HepG2 (cell line): ENCODE measurements at regions not wholly inside any gene's neighbourhood (a gene's known extent, or its start where the extent isn't known, plus 50 kb on each side); places are given as distances from the start of the nearest gene placed in this dataset.

Experiments
- DPF2 ChIP-seq: sonication (generic); formaldehyde crosslinking; IDR thresholded peaks from 2 replicates; pipeline ENCODE4 v1.4.0; 2020; ENCODE audit warnings: mild to moderate bottlenecking, low read depth, missing genetic modification reagents, borderline replicate concordance
- EP300 ChIP-seq, 3 experiments: sonication (generic) in 1 of 3; formaldehyde crosslinking in 1 of 3; IDR thresholded peaks; 2 replicates each; pipeline versions ENCODE4 v1.5.1 to v1.6.1; 2011 to 2020; ENCODE audit warnings: low read depth in 2 of 3, low read length in 2 of 3, borderline replicate concordance in 1 of 3, improper control_type of control experiment in 1 of 3, mild to moderate bottlenecking in 1 of 3, missing genetic modification reagents in 1 of 3, moderate library complexity in 1 of 3
- HNF1B ChIP-seq: sonication (generic); formaldehyde crosslinking; IDR thresholded peaks from 2 replicates; pipeline ENCODE4 v1.5.1; 2020; ENCODE audit warnings: mild to moderate bottlenecking, moderate library complexity, missing genetic modification reagents
- HNF4A ChIP-seq: sonication (generic); formaldehyde crosslinking; IDR thresholded peaks from 2 replicates; pipeline ENCODE4 v1.4.0; 2020; ENCODE audit warnings: missing genetic modification reagents
- MAFK ChIP-seq, 2 experiments: IDR thresholded peaks in 1 of 2; conservative IDR thresholded peaks in 1 of 2; 2 replicates each; pipeline ENCODE4 v1.6.1; 2011; ENCODE audit warnings: improper control_type of control experiment in 2 of 2, low read length in 2 of 2
- NAIF1 ChIP-seq: sonication (generic); formaldehyde crosslinking; IDR thresholded peaks from 2 replicates; pipeline ENCODE4 v1.5.0; 2020; ENCODE audit warnings: mild to moderate bottlenecking, missing genetic modification reagents, borderline replicate concordance
- NFKB2 ChIP-seq: sonication (generic); formaldehyde crosslinking; IDR thresholded peaks from 2 replicates; pipeline ENCODE4 v1.4.0; 2020; ENCODE audit warnings: missing genetic modification reagents, borderline replicate concordance
- POLR2AphosphoS5 ChIP-seq: IDR thresholded peaks from 2 replicates; pipeline ENCODE4 v1.6.1; 2012; ENCODE audit warnings: low read depth, low read length
- SMC3 ChIP-seq: IDR thresholded peaks from 2 replicates; pipeline ENCODE4 v1.6.1; 2011; ENCODE audit warnings: low read length, improper control_type of control experiment
- ZBTB44 ChIP-seq: sonication (generic); formaldehyde crosslinking; IDR thresholded peaks from 2 replicates; pipeline ENCODE4 v1.4.0; 2020; ENCODE audit warnings: missing genetic modification reagents
- ZNF143 ChIP-seq: sonication (generic); formaldehyde crosslinking; IDR thresholded peaks from 2 replicates; pipeline ENCODE4 v1.4.0; 2020; ENCODE audit warnings: missing genetic modification reagents
- ZNF232 ChIP-seq: sonication (generic); formaldehyde crosslinking; IDR thresholded peaks from 2 replicates; pipeline ENCODE4 v1.4.0; 2020; ENCODE audit warnings: missing genetic modification reagents, borderline replicate concordance
- ZNF251 ChIP-seq: sonication (generic); formaldehyde crosslinking; IDR thresholded peaks from 2 replicates; pipeline ENCODE4 v1.9.0; 2021; ENCODE audit warnings: mild to moderate bottlenecking, missing genetic modification reagents
- ZNF484 ChIP-seq: sonication (generic); formaldehyde crosslinking; IDR thresholded peaks from 2 replicates; pipeline ENCODE4 v1.5.1; 2020; ENCODE audit warnings: mild to moderate bottlenecking, low read depth, missing genetic modification reagents, borderline replicate concordance

GRCh38 chr2:95721726-95722125 is 129.9 kb downstream of the TRIM43 start:
- no peak for TF ChIP-seq ZBTB44 (CRISPR knock-in tag)
- no peak for TF ChIP-seq SMC3
- no peak for TF ChIP-seq NAIF1 (CRISPR knock-in tag)
- no peak for TF ChIP-seq POLR2AphosphoS5
- TF ChIP-seq NFKB2 = no peak
- TF ChIP-seq EP300 (IDR thresholded peaks at IDR 0.05; ENCODE audit: low read depth in 2 of 2, low read length in 2 of 2) = no peak
- no peak for TF ChIP-seq EP300 (CRISPR knock-in tag; IDR thresholded peaks at IDR 0.05; ENCODE audit: borderline replicate concordance)
- TF ChIP-seq ZNF232 (CRISPR knock-in tag) = no peak
- TF ChIP-seq HNF4A (CRISPR knock-in tag) = no peak
- TF ChIP-seq MAFK (conservative IDR thresholded peaks at IDR 0.05 in 1 of 2, IDR thresholded peaks at IDR 0.05 in 1 of 2; ENCODE audit: low read length in 2 of 2) = no peak
- no peak for TF ChIP-seq DPF2 (CRISPR knock-in tag)
- TF ChIP-seq ZNF143 (CRISPR knock-in tag) = no peak
- no peak for TF ChIP-seq HNF1B (CRISPR knock-in tag)
- no peak for TF ChIP-seq ZNF484 (CRISPR knock-in tag)
- TF ChIP-seq ZNF251 (CRISPR knock-in tag) = no peak
